ENCODE measurements at regions not wholly inside any gene's neighbourhood (a gene's known extent, or its start where the extent isn't known, plus 50 kb on each side); places are given as distances from the start of the nearest gene placed in this dataset.

GRCh38 chr4:137131201-137131600 lies 401.1 kb downstream of the PCDH18 start:
- no peak for TF ChIP-seq ZFP3 (CRISPR knock-in tag; IDR thresholded peaks at IDR 0.05)
- TF ChIP-seq, protein P1, sequence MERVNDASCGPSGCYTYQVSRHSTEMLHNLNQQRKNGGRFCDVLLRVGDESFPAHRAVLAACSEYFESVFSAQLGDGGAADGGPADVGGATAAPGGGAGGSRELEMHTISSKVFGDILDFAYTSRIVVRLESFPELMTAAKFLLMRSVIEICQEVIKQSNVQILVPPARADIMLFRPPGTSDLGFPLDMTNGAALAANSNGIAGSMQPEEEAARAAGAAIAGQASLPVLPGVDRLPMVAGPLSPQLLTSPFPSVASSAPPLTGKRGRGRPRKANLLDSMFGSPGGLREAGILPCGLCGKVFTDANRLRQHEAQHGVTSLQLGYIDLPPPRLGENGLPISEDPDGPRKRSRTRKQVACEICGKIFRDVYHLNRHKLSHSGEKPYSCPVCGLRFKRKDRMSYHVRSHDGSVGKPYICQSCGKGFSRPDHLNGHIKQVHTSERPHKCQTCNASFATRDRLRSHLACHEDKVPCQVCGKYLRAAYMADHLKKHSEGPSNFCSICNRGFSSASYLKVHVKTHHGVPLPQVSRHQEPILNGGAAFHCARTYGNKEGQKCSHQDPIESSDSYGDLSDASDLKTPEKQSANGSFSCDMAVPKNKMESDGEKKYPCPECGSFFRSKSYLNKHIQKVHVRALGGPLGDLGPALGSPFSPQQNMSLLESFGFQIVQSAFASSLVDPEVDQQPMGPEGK (CRISPR knock-in tag; IDR thresholded peaks at IDR 0.05; ENCODE audit: borderline replicate concordance) = no peak
- TF ChIP-seq CREB5 (CRISPR knock-in tag; IDR thresholded peaks at IDR 0.05; ENCODE audit: low read depth) = no peak
- TF ChIP-seq TSHZ2 (CRISPR knock-in tag; IDR thresholded peaks at IDR 0.05) = no peak
- TF ChIP-seq POU6F1 (CRISPR knock-in tag; IDR thresholded peaks at IDR 0.05; ENCODE audit: borderline replicate concordance, low read depth) = no peak
- no peak for TF ChIP-seq ZNF565 (CRISPR knock-in tag; conservative IDR thresholded peaks at IDR 0.05; ENCODE audit: low read depth)

Measured in SK-N-SH treated with all-trans-retinoic acid at 6 μM for 48 hours (cell line).